ENCODE measurements at regions not wholly inside any gene's neighbourhood (a gene's known extent, or its start where the extent isn't known, plus 50 kb on each side); places are given as distances from the start of the nearest gene placed in this dataset.
"Not testable (repeated sequence)": the region's sequence is repeated elsewhere in the genome, so short reads cannot be mapped to it uniquely, and the experiment has no call there.

GRCh38 chr6:68085599-68085998 is 549.5 kb upstream of the ADGRB3 start:
- H3K36me3 ChIP-seq (ENCODE audit: control insufficient read depth in 2 of 4, insufficient read depth in 4 of 4, low read length in 3 of 4); H3K14ac ChIP-seq (ENCODE audit: insufficient read length); CTCF ChIA-PET (ENCODE audit: partially characterized antibody): not testable (repeated sequence)

More at GRCh38 chr6:68085599-68085998, 549.5 kb upstream of the ADGRB3 start:
- DNase-seq (ENCODE audit: low read depth in 1 of 2, low spot score in 2 of 2); H2BK15ac ChIP-seq (ENCODE audit: low read length); H2AFZ ChIP-seq (ENCODE audit: low read length); H3K79me2 ChIP-seq (ENCODE audit: control insufficient read depth in 1 of 2, insufficient read depth in 2 of 2, low read length in 2 of 2); H3K27ac ChIP-seq (ENCODE audit: low read depth, low read length); H3K4me3 ChIP-seq (ENCODE audit: extremely low read depth in 1 of 4, insufficient read depth in 2 of 4, low read depth in 3 of 4, low read length in 4 of 4); H4K5ac ChIP-seq (ENCODE audit: insufficient read length, low read depth, low read length); H4K20me1 ChIP-seq (replicated peaks in 1 of 2; ENCODE audit: control insufficient read depth in 1 of 2, insufficient read depth in 2 of 2, low read length in 2 of 2); H2BK20ac ChIP-seq (ENCODE audit: low read length); H3K18ac ChIP-seq (ENCODE audit: extremely low read depth, low read length); POLR2A ChIA-PET (ENCODE audit: partially characterized antibody); H4K91ac ChIP-seq (replicated peaks; ENCODE audit: insufficient read length, low read length); H2BK5ac ChIP-seq (ENCODE audit: low read depth, low read length); H3K4ac ChIP-seq (replicated peaks; ENCODE audit: insufficient read length, low read depth, low read length); H3K56ac ChIP-seq (replicated peaks; ENCODE audit: insufficient read length, low read depth, low read length); H3K4me1 ChIP-seq (replicated peaks in 1 of 4; ENCODE audit: control insufficient read depth in 3 of 4, insufficient read depth in 4 of 4, low read length in 3 of 4); H3K9me3 ChIP-seq (ENCODE audit: insufficient read depth in 2 of 2, low read depth in 1 of 2, low read length in 1 of 2); H2BK12ac ChIP-seq (ENCODE audit: low read depth, low read length); H3K27me3 ChIP-seq (replicated peaks in 1 of 4; ENCODE audit: control insufficient read depth in 3 of 4, extremely low read depth in 1 of 4, insufficient read depth in 3 of 4, low read length in 3 of 4); H2BK120ac ChIP-seq (replicated peaks; ENCODE audit: low read depth, low read length); H4K8ac ChIP-seq (ENCODE audit: extremely low read depth, insufficient read depth, low read length); H3K79me1 ChIP-seq (ENCODE audit: low read depth, low read length); H2AK5ac ChIP-seq (ENCODE audit: low read depth, low read length); FAIRE-seq; H3K4me2 ChIP-seq (ENCODE audit: insufficient read depth in 1 of 2, low read depth in 2 of 2, low read length in 2 of 2); H3K23me2 ChIP-seq (ENCODE audit: low read depth, low read length); H3K23ac ChIP-seq (ENCODE audit: insufficient read length); H3K9ac ChIP-seq (replicated peaks in 1 of 4; ENCODE audit: extremely low read depth in 1 of 4, low read depth in 3 of 4, low read length in 3 of 4): not testable (repeated sequence)
- 95% methylated on average over 4 of the region's 4 CpGs; no CpG with 5 or more reads in 1 of the 2 experiments for WGBS, 2 experiments (ENCODE audit: extremely low coverage in 1 of 2, insufficient coverage in 1 of 2, insufficient read length in 1 of 2, insufficient replicate concordance in 2 of 2, low coverage in 1 of 2, low lambda C conversion rate in 2 of 2, missing lambda C conversion rate in 1 of 2)
- peak in 1 of 2 experiments; percentile 90; a peak in 1 of 3 replicates for TF ChIP-seq EP300 (IDR thresholded peaks at IDR 0.05; ENCODE audit: borderline replicate concordance in 1 of 2, low read depth in 2 of 2, low read length in 2 of 2)

All from H1 (cell line).